IPS DF 6.9 (cell line): ENCODE measurements at regions not wholly inside any gene's neighbourhood (a gene's known extent, or its start where the extent isn't known, plus 50 kb on each side); places are given as distances from the start of the nearest gene placed in this dataset.

Experiments used
- DNase-seq: peaks from one replicate; pipeline ENCODE4 v3.0.0-alpha.2; 2013; ENCODE audit warnings: low read depth, low spot score
- H3K27ac ChIP-seq: one replicate; pipeline ENCODE4 v1.5.1; 2013; ENCODE audit warnings: low read length, control low read depth
- H3K27me3 ChIP-seq: 2 replicates; pipeline ENCODE4 v1.6.1; 2013; ENCODE audit warnings: mild to moderate bottlenecking, low read length; ENCODE audit not compliant: control insufficient read depth, insufficient read depth
- H3K36me3 ChIP-seq: 2 replicates; pipeline ENCODE4 v1.6.1; 2013; ENCODE audit warnings: low read length; ENCODE audit not compliant: control insufficient read depth, insufficient read depth
- H3K4me1 ChIP-seq: 2 replicates; pipeline ENCODE4 v1.6.1; 2013; ENCODE audit warnings: low read length; ENCODE audit not compliant: control insufficient read depth, insufficient read depth
- H3K4me3 ChIP-seq: 2 replicates; pipeline ENCODE4 v1.5.1; 2013; ENCODE audit warnings: mild to moderate bottlenecking, low read length
- H3K9me3 ChIP-seq: 2 replicates; pipeline ENCODE4 v1.6.1; 2013; ENCODE audit warnings: low read length, inconsistent platforms; ENCODE audit not compliant: control insufficient read depth, insufficient read depth
- WGBS: extraction: QIAGEN DNeasy Blood & Tissue Kit; methylation state at CpG from one replicate; pipeline ENCODE4 v1.1.7; 2013; ENCODE audit warnings: mixed read lengths, missing lambda C conversion rate; ENCODE audit not compliant: insufficient read length, insufficient coverage; 5-methylcytosine and 5-hydroxymethylcytosine counted together

GRCh38 chr11:107151579-107151978 lies 133.3 kb upstream of the GUCY1A2 start:
- Histone ChIP-seq H3K9me3 (no peaks in the 10 kb centered on the region), H3K36me3 (no peaks in the 10 kb centered on the region), H3K4me1 (no peaks in the 10 kb centered on the region), H3K27me3 (no peaks in the 10 kb centered on the region), H3K4me3 (no peak overlapping the region), H3K27ac (no peak overlapping the region)
- no peak for DNase-seq

GRCh38 chr11:107151158-107151557 lies 132.9 kb upstream of the GUCY1A2 start:
- Histone ChIP-seq H3K4me1 (no peaks in the 10 kb centered on the region), H3K9me3 (no peaks in the 10 kb centered on the region), H3K4me3 (no peak overlapping the region), H3K27ac (no peak overlapping the region), H3K36me3 (no peaks in the 10 kb centered on the region), H3K27me3 (no peaks in the 10 kb centered on the region)
- 100% methylated on average over 2 of the region's 2 CpGs for WGBS
- no peak for DNase-seq

GRCh38 chr11:107140983-107141382 lies 122.7 kb upstream of the GUCY1A2 start:
- Histone ChIP-seq H3K36me3 (no peaks in the 10 kb centered on the region), H3K27me3 (no peaks in the 10 kb centered on the region), H3K4me3 (no peak overlapping the region), H3K27ac (no peak overlapping the region), H3K9me3 (no peaks in the 10 kb centered on the region), H3K4me1 (no peaks in the 10 kb centered on the region)
- no CpG with 5 or more reads among the region's 3 CpGs for WGBS
- DNase-seq: no peak

- H3K27me3 ChIP-seq: no peaks in the 10 kb centered on the region
- H3K9me3 ChIP-seq: no peaks in the 10 kb centered on the region
- H3K4me3 ChIP-seq: no peak overlapping the region
- H3K27ac ChIP-seq: no peak overlapping the region
- no peaks in the 10 kb centered on the region for H3K36me3 ChIP-seq
- no CpG with 5 or more reads among the region's 4 CpGs for WGBS
- no peak for DNase-seq
- no peaks in the 10 kb centered on the region for H3K4me1 ChIP-seq
Observed at GRCh38 chr11:107139396-107139795, 121.1 kb upstream of the GUCY1A2 start.

- Histone ChIP-seq H3K27me3 (no peaks in the 10 kb centered on the region), H3K9me3 (no peaks in the 10 kb centered on the region), H3K4me3 (no peak overlapping the region), H3K4me1 (no peaks in the 10 kb centered on the region), H3K36me3 (no peaks in the 10 kb centered on the region), H3K27ac (no peak overlapping the region)
- no CpG with 5 or more reads among the region's 2 CpGs for WGBS
- DNase-seq: no peak
Observed at GRCh38 chr11:107136892-107137291, 118.6 kb upstream of the GUCY1A2 start.

GRCh38 chr11:107131756-107132155 lies 113.5 kb upstream of the GUCY1A2 start:
- no peak for DNase-seq
- H3K9me3 ChIP-seq: no peaks in the 10 kb centered on the region
- no peak overlapping the region for H3K4me3 ChIP-seq
- H3K27ac ChIP-seq: no peak overlapping the region
- no peaks in the 10 kb centered on the region for H3K4me1 ChIP-seq
- WGBS: no CpG with 5 or more reads among the region's 1 CpG
- no peaks in the 10 kb centered on the region for H3K27me3 ChIP-seq
- H3K36me3 ChIP-seq: no peaks in the 10 kb centered on the region

GRCh38 chr11:107123022-107123421 lies 104.7 kb upstream of the GUCY1A2 start:
- no peak overlapping the region for H3K27ac ChIP-seq
- no CpG with 5 or more reads among the region's 1 CpG for WGBS
- H3K4me3 ChIP-seq: no peak overlapping the region
- DNase-seq: no peak
- H3K9me3 ChIP-seq: no peaks in the 10 kb centered on the region
- H3K4me1 ChIP-seq: no peaks in the 10 kb centered on the region
- no peaks in the 10 kb centered on the region for H3K27me3 ChIP-seq
- H3K36me3 ChIP-seq: no peaks in the 10 kb centered on the region

- no peak for DNase-seq
- Histone ChIP-seq H3K4me1 (no peaks in the 10 kb centered on the region), H3K27ac (no peak overlapping the region), H3K36me3 (no peaks in the 10 kb centered on the region), H3K4me3 (no peak overlapping the region), H3K9me3 (no peaks in the 10 kb centered on the region), H3K27me3 (no peaks in the 10 kb centered on the region)
Observed at GRCh38 chr11:107118025-107118720, 99.9 kb upstream of the GUCY1A2 start.

GRCh38 chr11:107116358-107116757 lies 98.1 kb upstream of the GUCY1A2 start:
- H3K27me3 ChIP-seq: no peaks in the 10 kb centered on the region
- no peak overlapping the region for H3K27ac ChIP-seq
- no peak overlapping the region for H3K4me3 ChIP-seq
- no CpG with 5 or more reads among the region's 2 CpGs for WGBS
- no peaks in the 10 kb centered on the region for H3K4me1 ChIP-seq
- no peaks in the 10 kb centered on the region for H3K36me3 ChIP-seq
- no peaks in the 10 kb centered on the region for H3K9me3 ChIP-seq
- DNase-seq: no peak

- DNase-seq: no peak
- Histone ChIP-seq H3K4me3 (no peak overlapping the region), H3K36me3 (no peaks in the 10 kb centered on the region), H3K9me3 (no peaks in the 10 kb centered on the region; the same call in 1 of the 2 replicates), H3K27me3 (no peaks in the 10 kb centered on the region), H3K4me1 (no peaks in the 10 kb centered on the region), H3K27ac (no peak overlapping the region)
- WGBS: no CpG with 5 or more reads among the region's 9 CpGs
Observed at GRCh38 chr11:107102692-107103477, 84.6 kb upstream of the GUCY1A2 start.

GRCh38 chr11:107092667-107093066 lies 74.4 kb upstream of the GUCY1A2 start:
- no peak for DNase-seq

More at GRCh38 chr11:107092667-107093066, 74.4 kb upstream of the GUCY1A2 start:
- Histone ChIP-seq H3K9me3 (no peaks in the 10 kb centered on the region), H3K4me1 (no peaks in the 10 kb centered on the region; the same call in 1 of the 2 replicates), H3K36me3 (no peaks in the 10 kb centered on the region), H3K4me3 (no peak overlapping the region), H3K27me3 (no peaks in the 10 kb centered on the region), H3K27ac (no peak overlapping the region)
- no CpG with 5 or more reads among the region's 3 CpGs for WGBS
